Activated CD4-positive, CD25-positive, alpha-beta regulatory T cell treated with anti-CD3 and anti-CD28 coated beads, Interleukin-2, amount 50 U/mL, for 72 hours (primary cell): ENCODE measurements at regions not wholly inside any gene's neighbourhood (a gene's known extent, or its start where the extent isn't known, plus 50 kb on each side); places are given as distances from the start of the nearest gene placed in this dataset.
"Not testable (repeated sequence)": the region's sequence is repeated elsewhere in the genome, so short reads cannot be mapped to it uniquely, and the experiment has no call there.

ENCODE experiments used
- DNase-seq: peaks from one replicate; pipeline ENCODE4 v3.0.0; 2021

DNA sequence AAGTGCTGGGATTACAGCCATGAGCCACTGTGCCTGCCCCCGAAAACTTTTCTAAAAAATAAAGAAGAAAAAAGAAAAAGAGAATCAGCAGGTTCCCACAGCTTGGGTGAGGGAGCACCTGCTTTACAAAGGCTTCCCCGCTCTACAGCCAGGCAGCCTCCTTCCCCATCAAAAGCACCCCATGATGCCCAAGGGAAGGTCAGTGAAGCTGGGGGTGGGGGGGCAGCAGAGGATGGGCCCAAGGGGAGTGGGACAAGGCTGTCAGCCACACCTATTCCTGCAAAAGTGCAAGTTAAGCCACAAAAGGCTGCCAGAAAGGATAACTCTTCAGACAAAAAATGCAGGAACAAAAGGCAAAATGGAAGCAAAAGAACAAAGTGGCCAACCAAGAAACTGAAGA, 72.5 kb downstream of the FAM50B start:
- DNase-seq = no peak

DNA sequence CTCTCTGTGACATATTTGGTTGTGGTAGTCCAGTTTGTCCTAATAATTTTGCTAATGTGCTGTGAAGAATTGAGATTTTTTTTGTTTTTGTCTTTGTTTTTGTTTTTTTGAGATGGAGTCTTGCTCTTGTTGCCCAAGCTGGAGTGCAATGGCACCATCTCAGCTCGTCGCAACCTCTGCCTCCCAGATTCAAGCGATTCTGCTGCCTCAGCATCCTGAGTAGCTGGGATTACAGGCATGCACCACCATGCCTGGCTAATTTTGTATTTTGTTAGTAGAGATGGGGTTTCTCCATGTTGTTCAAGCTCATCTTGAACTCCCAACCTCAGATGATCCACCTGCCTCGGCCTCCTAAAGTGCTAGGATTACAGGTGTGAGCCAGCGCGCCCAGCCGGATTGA, 73.4 kb downstream of the FAM50B start:
- DNase-seq = not testable (repeated sequence)

DNA sequence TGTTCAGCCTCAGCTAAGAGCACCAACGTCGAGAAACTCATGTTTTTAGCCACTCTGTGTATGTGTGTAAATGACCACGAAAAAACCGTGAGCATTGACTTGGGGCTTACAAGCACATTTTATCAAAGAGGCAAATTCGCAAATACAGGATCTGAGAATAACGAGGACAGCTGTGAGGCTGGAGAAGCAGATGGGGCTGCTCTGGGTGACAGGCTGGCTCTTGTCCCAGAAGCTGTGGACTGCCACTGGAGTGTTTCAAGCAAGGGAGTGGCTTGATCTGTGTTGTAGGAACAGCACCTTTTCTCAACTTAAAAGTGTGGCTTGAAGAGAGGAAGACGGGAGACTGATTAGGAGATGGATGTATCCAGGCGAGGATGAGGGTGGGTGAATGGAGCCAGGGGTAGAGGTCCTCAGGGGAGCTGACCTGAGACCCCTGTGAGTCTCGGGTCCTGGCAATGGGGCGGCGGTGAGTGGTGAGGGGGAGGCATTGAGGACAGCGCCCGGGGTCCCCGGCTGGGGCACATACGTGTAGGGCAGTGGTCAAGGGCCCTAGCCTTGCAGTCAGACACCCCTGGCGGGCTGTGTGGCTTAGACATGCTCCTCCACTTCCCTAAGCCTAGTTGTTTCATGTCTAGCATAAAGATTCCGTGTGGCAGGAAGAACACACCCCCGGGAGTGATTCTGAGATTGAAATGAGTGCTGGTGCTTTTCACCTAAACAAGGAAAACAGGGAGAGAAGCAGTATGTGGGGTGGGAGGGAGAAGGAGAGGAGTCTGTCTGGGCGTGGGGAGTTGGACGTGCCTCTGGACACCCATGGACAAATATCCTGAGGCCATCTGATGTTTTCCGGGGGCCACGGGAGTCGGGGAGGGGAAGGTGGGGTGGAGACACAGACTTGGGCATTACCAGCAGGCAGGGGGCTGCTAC, 76.3 kb downstream of the FAM50B start:
- not testable (repeated sequence) for DNase-seq

DNA sequence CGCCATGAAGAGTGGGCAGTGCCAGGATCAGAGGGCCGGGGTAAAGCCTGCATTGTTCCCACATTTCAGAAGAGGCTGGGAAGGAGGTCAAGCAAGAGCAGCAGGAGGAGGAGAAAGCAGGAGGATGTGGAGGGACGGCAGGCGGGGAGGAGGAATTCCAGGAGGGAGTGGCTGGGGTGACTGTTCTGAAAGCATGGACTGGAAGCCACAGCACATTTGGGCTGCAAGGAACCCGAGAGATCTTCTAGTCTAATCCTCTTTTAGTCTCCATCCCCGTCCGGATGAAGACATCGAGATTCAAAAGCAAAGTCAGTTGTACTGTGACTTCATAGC, 76.9 kb downstream of the FAM50B start:
- no peak for DNase-seq

DNA sequence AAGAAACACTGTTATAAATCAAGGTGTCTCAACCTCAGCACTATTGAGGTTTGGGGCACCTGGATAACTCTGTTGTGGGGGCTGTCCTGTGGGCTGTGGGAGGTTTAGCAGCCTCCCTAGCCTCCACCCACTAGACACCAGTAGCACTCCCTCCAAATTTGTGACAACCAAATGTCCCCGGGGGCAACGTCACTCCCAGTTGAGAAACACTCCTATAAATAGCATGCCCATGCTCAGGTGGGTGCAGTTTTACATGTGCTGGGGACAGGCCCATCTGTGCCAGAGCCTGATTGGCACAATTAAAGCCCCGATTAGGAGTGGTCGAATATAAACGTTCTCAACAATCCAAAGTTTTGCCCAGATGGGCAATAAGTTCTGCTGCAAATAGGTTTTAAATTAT, 78.9 kb downstream of the FAM50B start:
- no peak for DNase-seq

DNA sequence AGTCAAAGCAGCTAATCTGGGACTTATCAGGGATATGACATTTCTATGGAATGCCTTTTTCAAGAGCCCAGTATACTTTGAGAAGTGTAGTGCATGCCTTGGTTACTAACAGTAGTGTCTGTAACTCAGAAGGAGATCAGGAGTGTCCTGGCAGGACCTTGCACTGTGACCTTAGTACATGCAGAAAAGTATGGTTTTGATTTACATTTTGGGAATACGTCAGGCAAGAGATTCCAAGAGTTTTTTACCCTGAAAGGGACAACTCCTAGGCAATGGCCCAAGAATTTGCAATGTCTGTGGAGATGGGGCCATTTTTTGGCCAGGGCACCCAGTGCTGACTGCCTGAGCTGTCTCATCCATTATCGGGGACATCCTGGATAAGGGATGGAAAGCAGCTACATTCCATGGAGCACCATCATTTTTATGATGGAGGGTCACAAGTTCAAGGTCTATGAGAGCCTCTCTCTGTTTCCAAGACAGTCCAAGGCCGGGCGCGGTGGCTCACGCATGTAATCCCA, 80.2 kb downstream of the FAM50B start:
- DNase-seq = no peak

DNA sequence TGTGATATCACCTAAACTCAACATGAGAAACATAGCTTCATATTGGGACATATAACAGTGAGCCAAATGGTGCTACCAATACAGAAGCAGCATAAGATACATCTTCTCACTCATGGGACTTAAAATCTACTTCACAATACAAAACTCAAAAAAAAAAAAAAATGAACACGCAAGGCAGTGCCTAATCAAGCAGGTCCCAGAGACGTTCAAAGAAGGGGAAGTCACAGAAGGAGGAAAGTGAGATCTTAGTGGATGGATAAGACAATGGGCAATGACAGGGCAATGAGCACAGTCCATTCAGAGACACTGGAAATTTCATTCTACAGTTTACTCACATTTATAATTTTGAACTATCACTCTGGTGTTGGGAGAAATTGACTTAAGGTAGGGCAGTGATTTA, 88.3 kb downstream of the FAM50B start:
- no peak for DNase-seq

DNA sequence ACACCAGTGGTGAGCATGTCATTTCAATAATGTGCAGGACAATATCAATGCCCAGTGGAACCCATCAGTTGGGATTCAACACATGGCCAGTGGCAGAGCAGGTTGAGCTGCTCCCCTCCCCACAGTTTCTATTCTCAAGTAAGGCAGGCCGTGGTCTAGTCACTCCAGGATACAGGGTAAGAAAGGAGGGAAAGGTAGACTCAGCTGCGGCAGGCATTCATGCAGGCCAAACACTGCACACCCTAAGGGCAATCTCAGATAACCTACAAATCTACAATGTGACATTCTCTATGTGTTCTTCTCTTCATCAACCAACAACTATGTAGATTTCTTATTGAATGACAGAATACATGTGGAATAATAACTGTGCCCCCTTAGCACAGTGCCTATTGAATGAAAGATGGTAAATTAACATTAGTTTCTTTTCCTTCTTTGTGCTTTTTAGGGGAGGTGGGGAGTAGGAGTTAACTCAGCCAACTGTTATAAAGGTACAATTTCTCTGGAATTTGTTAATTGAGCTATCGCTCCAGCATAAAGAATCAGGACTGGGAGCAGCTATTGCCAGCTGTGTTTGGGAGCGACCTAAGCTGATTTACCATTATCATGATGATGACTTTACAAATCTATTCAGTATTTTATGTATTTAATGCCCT, 89.7 kb downstream of the FAM50B start:
- no peak for DNase-seq

DNA sequence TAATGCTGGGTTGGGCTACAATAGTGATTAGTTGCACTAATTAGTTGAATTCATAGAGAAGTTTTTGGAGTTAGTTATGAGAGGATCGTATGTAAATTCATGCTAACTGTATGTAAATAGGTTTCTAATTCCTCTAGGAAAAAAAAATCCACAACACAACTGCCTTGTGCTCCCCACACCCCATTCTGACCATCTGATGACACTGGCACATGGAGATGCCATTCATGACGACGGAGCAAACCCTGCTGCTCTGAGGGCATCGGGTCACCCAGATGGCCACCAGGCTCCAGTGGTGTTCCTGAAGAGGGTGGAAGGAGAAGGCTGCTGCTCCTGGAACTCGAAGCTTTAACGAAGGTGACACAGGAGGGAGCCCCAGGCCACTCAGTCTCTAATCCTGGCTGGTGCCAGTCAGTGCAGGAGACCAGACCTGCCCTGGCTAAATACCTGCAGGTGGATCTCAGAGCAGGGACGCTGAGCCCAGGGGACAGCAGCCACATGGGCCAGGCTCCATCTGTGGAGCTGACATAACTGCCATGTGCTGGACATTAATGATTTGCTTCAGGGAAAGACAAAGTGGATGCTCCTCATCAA, 90.3 kb downstream of the FAM50B start:
- no peak for DNase-seq

DNA sequence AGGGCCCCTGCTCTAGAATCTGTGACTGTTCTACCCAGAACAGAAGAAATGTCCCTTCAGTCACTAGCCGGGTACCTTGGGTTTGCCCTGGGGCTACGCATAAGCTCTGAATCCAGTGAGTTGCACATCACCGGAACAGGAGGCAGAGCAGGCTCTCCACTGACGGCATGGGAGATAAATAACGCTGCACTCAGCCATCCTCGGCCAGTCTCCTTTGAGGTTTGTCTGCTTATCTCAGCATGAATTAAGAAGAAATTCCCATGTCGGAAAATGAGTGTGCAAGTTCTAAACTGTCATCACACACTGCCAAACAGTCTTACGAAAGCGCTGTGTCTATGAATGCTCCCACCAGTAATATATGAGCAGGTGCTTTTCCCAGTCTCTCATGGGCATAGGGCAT, 90.8 kb downstream of the FAM50B start:
- no peak for DNase-seq

DNA sequence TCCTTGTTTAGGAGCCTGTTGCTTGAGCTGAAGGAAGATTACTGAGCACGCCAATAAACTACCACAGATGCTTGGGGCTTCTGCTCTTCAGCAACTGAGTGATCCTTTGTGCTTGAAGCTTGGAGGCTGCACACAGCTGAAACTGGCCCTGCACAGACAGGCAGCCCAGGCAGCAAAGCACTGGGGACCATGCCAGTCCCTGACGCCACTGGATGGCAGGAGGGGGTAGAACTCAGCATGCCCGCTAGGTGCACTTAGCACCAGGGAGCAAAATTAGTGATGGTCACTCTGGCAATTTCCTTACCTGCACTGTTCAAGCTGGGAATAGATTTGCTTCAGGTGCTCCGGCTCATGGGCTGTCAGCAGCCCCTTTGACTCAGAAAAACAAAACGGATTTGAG, 91.5 kb downstream of the FAM50B start:
- no peak for DNase-seq

DNA sequence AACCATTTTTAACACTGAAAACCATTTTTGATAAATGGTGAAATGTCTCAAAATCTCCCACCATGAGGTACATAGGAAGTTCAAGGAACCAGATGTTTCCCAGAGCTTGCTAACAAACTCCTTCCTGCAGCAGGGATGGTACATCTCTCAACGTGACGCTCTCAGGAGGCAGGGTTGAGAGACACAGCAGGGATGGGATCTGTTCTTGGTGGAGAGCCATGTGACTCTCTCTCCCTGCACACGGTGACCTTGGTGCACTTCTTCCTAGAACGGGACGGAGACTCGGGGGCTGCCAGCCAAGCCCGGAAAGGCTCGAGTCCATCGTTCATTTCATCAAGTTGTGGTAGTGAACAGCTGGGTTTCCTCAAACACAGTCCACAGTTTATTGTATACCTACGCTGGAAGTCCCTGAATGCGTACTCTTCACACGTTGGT, 94.2 kb downstream of the FAM50B start:
- DNase-seq = no peak

DNA sequence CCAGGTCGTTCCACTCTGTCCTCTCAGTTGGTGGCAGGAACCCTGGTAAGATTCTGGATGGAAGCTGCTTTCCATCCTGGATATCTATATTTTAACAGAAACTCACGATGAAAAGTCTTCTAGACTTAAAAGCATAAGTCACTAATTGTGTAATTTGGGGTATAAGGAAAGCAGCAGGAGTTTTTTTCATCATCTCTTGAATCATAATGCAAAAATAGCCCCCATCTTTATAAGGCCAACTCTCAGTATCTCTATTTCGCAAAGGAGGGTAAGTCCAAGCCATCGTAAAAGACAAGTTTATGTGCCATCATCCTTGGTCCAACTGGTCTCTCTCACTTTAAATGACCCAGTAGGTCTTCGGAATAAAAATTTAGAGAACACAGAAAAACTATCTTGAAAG, 95.1 kb downstream of the FAM50B start:
- DNase-seq = no peak

DNA sequence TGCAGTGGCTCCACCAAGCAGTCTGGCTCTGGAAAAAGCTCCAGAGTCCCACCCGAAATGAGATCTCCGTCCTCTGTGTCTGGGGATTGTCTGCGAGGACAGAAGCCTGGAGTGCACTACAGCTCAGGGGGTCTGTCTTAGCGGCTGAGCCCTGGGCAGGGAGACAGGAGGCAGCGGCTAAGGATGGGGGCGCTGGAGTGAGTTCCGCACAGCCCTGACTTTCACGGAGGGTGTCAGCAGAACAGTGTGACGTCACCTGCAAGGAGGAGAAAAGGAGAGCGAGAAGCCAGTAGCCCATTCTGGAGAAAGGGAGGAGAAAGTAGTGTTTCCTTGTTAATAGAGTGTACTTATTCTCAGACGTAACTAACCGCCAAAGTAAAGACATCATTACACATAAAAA, 97.6 kb downstream of the FAM50B start:
- DNase-seq = no peak

DNA sequence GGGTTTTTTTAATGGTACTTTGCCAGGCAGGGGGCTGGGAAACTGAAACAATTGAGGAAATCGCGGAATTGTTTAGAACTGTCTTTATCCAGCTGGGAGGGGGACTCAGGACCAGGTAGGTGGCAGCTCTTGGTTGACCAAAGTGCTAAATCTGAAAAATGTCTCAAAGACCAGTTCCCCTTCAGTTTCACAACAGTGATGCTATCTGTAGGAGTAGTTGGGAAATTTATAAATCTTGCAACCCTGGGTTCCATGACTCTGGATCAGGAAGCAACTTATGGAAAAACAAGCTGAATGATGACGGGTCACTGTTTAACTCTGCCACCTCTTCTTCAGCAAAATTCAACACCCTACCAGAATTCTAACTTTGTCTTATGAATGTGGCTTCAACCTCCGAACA, 99.7 kb downstream of the FAM50B start:
- no peak for DNase-seq

DNA sequence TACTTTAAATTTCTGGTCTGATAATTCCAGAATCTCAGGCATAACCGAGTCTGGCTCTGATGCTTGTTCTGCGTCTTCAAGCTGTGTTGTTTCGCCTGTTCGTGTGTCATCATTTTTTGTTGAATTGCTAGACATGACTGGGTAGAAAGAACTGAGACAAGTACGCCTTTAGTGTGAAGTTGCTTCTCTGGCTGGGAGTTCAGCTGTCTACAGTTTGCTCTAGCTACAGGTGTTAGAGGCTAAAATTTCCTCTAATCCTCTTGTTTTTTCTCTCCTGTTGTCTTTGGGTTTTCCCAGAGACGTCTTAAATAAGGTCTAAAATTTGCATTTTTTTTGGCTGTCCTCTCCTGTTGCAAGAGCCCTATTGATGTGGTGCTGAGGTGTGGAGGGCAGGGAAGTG, 100.3 kb downstream of the FAM50B start:
- no peak for DNase-seq

DNA sequence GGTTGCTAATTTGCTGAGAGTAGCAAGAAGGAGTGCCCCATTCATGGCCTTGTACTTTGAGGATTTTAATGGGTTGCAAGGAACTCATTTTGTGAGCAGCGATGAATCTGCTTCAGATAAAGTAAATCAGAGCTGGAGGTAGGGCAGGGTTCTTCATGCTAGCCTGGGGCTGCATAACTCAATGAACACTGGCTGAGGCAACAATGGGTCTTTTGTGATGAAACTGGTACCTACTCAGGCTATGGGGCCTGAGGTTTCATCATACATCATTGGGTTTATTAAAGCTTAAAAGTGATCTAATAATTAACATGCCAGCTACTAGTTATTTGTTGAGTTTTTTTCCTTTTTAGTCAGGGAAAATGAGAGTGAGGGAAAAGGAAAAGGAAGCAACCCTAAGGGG, 106.9 kb downstream of the FAM50B start:
- DNase-seq = no peak

DNA sequence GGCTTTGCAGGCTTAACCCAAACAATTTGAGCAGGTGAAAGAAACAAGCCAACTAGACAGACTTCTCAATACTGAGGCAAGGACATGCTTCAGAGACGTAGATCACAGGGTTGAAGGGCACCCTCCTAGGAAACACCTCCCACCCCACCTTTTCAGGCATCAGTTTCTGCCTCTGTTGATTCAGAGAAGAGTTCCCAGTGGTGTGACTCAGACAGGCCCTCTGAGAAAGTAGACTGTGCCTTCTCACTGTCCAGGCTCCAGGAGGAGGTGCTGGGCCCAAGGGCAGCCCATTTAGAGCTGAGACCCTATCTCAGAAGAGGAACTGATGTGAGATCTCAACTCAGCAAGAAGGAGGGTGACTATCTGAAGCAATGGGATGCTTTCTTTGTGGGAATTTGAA, 108.1 kb downstream of the FAM50B start:
- no peak for DNase-seq

DNA sequence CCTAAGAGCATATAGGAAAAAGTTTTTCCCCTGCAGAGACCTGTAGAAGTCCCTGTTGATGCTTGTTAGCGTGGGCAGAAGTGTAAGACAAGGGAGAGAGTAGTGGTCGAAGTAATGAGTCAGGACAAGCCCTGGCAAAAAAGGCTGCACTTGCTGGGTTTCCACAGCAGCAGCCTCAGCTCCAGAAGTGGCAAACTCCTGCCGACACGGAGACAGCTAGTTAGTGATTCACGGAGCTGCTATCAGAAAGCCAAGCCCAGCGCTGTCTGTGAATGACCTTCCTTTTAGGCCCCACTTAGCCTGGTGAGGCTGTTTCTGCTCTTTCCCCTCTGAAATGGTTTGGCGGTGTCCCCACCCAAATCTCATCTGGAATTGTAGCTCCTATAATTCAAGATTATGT, 109.1 kb downstream of the FAM50B start:
- DNase-seq = no peak

DNA sequence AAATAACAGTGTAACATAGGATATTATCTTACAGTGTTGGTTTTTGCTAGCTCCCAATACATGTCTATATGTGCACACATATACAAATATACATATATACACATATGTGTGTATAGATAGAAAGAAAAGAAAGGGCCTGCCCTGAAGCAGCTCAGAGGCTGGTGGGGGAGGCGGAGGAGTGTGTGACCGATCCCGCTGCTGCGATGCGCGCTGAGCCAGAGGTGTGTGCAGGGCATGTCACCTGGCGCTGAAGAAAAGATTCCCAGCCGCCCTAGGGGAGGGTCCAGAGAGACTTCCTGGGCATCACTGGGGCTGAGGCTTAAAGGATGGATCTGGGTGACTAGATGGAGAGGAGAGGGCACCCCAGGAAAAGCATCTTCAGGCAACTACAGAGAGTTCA, 110.2 kb downstream of the FAM50B start:
- no peak for DNase-seq

DNA sequence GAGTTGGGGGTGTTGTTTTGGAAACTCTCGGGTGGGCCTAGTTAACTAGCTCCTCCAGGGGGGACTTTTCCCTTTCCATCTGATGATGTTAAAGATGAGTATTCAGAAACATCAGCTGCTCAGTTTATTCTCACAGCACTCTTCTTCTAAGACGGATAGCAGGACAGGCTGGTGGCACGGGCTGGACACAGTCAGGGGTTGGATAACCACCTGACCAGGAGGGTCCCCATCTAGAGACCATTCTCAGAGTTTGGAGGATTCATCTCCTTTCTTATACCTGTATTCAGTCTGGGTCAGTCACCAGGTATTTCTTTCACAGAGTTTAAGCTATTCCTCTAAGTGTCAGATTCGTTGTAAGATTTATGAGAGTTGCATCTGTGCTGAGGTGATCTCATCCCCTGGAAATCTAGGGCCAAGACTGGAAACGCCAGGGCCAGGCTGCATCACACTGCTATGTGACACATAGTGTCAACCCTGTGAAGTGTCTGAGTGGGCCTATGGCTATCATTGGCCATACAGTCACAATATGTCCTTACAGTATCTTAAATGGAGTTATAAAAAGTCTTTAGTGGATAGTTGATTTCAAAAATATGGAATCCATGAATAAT, 111.7 kb downstream of the FAM50B start:
- no peak for DNase-seq

DNA sequence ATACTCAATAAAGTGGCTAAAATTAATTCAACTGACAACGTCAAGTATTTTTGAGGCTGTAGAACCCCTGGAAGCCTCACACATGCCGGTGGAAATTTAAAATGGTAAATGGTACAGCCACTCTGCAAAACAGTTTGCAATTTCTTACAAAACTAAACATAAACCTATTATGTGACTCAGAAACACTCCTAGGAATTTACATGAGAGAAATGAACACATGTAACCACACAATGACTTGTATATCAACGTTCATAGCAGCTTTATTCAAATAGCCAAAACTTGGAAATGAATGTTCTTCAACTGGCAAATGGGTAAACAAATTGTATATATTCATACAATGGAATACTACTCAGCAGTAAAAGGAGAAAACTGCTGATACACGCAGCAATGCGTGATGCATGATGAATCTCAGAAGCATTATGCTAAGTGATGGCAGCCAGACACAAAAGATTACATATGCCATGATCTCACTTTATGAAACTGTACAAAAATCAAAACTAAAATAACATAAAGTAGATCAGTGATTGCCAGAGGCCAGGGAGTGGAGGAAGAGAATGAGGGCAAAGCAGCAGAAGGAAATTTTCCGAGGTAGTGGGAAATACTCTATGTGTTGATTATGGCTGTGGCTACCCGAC, 112.5 kb downstream of the FAM50B start:
- DNase-seq = no peak
